SH-SY5Y (cell line): ENCODE measurements at regions not wholly inside any gene's neighbourhood (a gene's known extent, or its start where the extent isn't known, plus 50 kb on each side); places are given as distances from the start of the nearest gene placed in this dataset.

ENCODE experiments used
- GATA2 ChIP-seq: IDR thresholded peaks from 2 replicates; pipeline ENCODE4 v1.6.1; 2011; ENCODE audit warnings: mild to moderate bottlenecking, low read depth, low read length
- GATA3 ChIP-seq: IDR thresholded peaks from 2 replicates; pipeline ENCODE4 v1.6.1; 2011; ENCODE audit warnings: low read depth, mild to moderate bottlenecking, low read length, moderate library complexity

DNA sequence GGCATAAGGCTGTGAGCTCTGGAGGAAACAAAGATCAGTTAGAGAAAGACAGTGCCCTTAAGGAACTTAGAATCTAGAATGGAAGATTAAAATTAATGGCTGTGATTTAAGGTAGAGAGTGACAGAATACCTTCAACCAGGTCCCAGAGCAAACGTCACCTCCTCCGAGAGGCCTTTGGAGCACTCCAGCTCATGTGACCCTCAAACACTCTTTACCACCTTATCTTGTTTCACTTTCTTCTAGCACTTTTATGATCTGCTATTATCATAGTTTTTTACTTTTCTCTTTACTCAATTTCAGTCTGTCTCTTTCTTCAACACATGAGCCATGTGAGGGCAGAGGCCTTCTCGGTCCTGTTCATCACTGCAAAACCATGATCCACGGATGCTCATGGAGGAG is 187.0 kb downstream of the SMIM20 start:
- no peak for TF ChIP-seq GATA2
- TF ChIP-seq GATA3: no peak
